SK-N-SH treated with all-trans-retinoic acid at 6 μM for 48 hours (cell line): ENCODE measurements at regions not wholly inside any gene's neighbourhood (a gene's known extent, or its start where the extent isn't known, plus 50 kb on each side); places are given as distances from the start of the nearest gene placed in this dataset.
"Not testable (repeated sequence)": the region's sequence is repeated elsewhere in the genome, so short reads cannot be mapped to it uniquely, and the experiment has no call there.

Experiments
- ATAC-seq: fragments of 200-7000 bp; cut with Tn5 transposase; 3 replicates; pipeline ENCODE4 v1.9.1; 2020; ENCODE audit warnings: mild to moderate bottlenecking, moderate library complexity
- ARNTL ChIP-seq: fragments of 450-650 bp; formaldehyde crosslinking; IDR thresholded peaks from 2 replicates; pipeline ENCODE4 v1.5.0; 2020; ENCODE audit warnings: low read depth, mild to moderate bottlenecking, moderate library complexity, borderline replicate concordance
- CREB5 ChIP-seq: fragments of 250-450 bp; sonication (Bioruptor Pico); IDR thresholded peaks from 2 replicates; pipeline ENCODE4 v1.5.1; 2020; ENCODE audit warnings: low read depth, mild to moderate bottlenecking, moderate library complexity
- CSDC2 ChIP-seq: fragments of 250-450 bp; sonication (Bioruptor Pico); IDR thresholded peaks from 2 replicates; pipeline ENCODE4 v1.5.0; 2020; ENCODE audit warnings: mild to moderate bottlenecking, moderate library complexity
- ESRRG ChIP-seq: fragments of 250-450 bp; sonication (Bioruptor Pico); IDR thresholded peaks from 2 replicates; pipeline ENCODE4 v1.6.1; 2021; ENCODE audit warnings: mild to moderate bottlenecking
- GLIS3 ChIP-seq: fragments of 250-450 bp; sonication (Bioruptor Pico); IDR thresholded peaks from 2 replicates; pipeline ENCODE4 v1.5.0; 2020; ENCODE audit warnings: mild to moderate bottlenecking, moderate library complexity
- ISL1 ChIP-seq: fragments of 250-450 bp; sonication (Bioruptor Pico); IDR thresholded peaks from 2 replicates; pipeline ENCODE4 v2.1.2; 2022; ENCODE audit warnings: mild to moderate bottlenecking, moderate library complexity
- OSR1 ChIP-seq: fragments of 250-450 bp; sonication (Bioruptor Pico); IDR thresholded peaks from 2 replicates; pipeline ENCODE4 v1.8.0; 2022; ENCODE audit warnings: moderate library complexity, mild to moderate bottlenecking, inconsistent platforms
- PPARA ChIP-seq: fragments of 250-450 bp; sonication (Bioruptor Pico); IDR thresholded peaks from 2 replicates; pipeline ENCODE4 v1.5.0; 2020; ENCODE audit warnings: mild to moderate bottlenecking, borderline replicate concordance
- RARB ChIP-seq: fragments of 250-450 bp; sonication (Bioruptor Pico); IDR thresholded peaks from 2 replicates; pipeline ENCODE4 v1.8.0; 2021; ENCODE audit warnings: mild to moderate bottlenecking, moderate library complexity
- SNAI2 ChIP-seq: fragments of 250-450 bp; sonication (Bioruptor Pico); IDR thresholded peaks from 2 replicates; pipeline ENCODE4 v1.5.0; 2020; ENCODE audit warnings: mild to moderate bottlenecking, moderate library complexity
- TCF4 ChIP-seq: fragments of 250-450 bp; sonication (Bioruptor Pico); IDR thresholded peaks from 2 replicates; pipeline ENCODE4 v1.8.0; 2021; ENCODE audit warnings: mild to moderate bottlenecking, moderate library complexity, borderline replicate concordance
- TOX ChIP-seq: fragments of 250-450 bp; sonication (Bioruptor Pico); IDR thresholded peaks from 2 replicates; pipeline ENCODE4 v1.8.0; 2021; ENCODE audit warnings: mild to moderate bottlenecking, moderate library complexity, borderline replicate concordance
- TSHZ2 ChIP-seq: fragments of 250-450 bp; sonication (Bioruptor Pico); IDR thresholded peaks from 2 replicates; pipeline ENCODE4 v1.5.0; 2020; ENCODE audit warnings: mild to moderate bottlenecking, moderate library complexity
- ZC3H10 ChIP-seq: fragments of 250-450 bp; sonication (Bioruptor Pico); IDR thresholded peaks from 2 replicates; pipeline ENCODE4 v1.5.1; 2021; ENCODE audit warnings: mild to moderate bottlenecking, moderate library complexity
- ZFP3 ChIP-seq: fragments of 250-450 bp; sonication (Bioruptor Pico); IDR thresholded peaks from 2 replicates; pipeline ENCODE4 v1.5.0; 2020; ENCODE audit warnings: mild to moderate bottlenecking, moderate library complexity
- ZFP30 ChIP-seq: fragments of 450-650 bp; formaldehyde crosslinking; IDR thresholded peaks from 2 replicates; pipeline ENCODE4 v1.5.0; 2022; ENCODE audit warnings: mild to moderate bottlenecking, moderate library complexity
- ZNF565 ChIP-seq: fragments of 450-650 bp; formaldehyde crosslinking; conservative IDR thresholded peaks from 2 replicates; pipeline ENCODE4 v1.5.0; 2020; ENCODE audit warnings: low read depth, mild to moderate bottlenecking, moderate library complexity
- ZNF70 ChIP-seq: fragments of 450-650 bp; formaldehyde crosslinking; IDR thresholded peaks from 2 replicates; pipeline ENCODE4 v1.5.0; 2020; ENCODE audit warnings: mild to moderate bottlenecking, moderate library complexity
- ZNF8 ChIP-seq: fragments of 450-650 bp; formaldehyde crosslinking; IDR thresholded peaks from 2 replicates; pipeline ENCODE4 v1.5.0; 2020; ENCODE audit warnings: mild to moderate bottlenecking, moderate library complexity
- TF ChIP-seq, protein P1 (sequence below): fragments of 250-450 bp; sonication (Bioruptor Pico); IDR thresholded peaks from 2 replicates; pipeline ENCODE4 v1.8.0; 2021; ENCODE audit warnings: low read depth, mild to moderate bottlenecking, moderate library complexity, borderline replicate concordance
- TF ChIP-seq, protein P2 (sequence below): fragments of 250-450 bp; sonication (Bioruptor Pico); IDR thresholded peaks from 2 replicates; pipeline ENCODE4 v1.8.0; 2020; ENCODE audit warnings: mild to moderate bottlenecking, moderate library complexity, borderline replicate concordance

GRCh38 chr6:103101267-103101666, 1707.8 kb downstream of the GRIK2 start:
- ATAC-seq, result no peak

DNA sequence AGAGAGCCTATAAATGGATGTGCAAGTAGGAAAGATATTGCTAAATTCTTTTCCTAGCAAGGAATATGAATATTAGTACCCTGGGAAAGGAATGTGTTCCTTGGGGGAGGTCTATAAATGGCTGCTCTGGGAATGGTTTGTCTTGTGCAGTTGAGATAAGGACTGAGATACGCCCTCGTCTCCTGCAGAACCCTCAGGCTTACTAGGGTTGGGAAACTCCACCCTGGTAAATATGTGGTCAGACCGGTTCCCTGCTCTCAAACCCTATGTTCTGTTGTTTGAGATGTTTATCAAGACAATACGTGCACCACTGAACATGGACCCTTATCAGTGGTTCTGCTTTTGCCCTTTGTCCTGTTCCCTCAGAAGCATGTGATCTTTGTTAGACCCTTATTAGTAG, 1698.9 kb downstream of the GRIK2 start:
- ATAC-seq, result not testable (repeated sequence)

More at GRCh38 chr6:103101267-103101666, 1707.8 kb downstream of the GRIK2 start:
- TF ChIP-seq ZNF8 (CRISPR knock-in tag) (no peak), CREB5 (CRISPR knock-in tag) (no peak), ZFP3 (no peak), TCF4 (no peak), OSR1 (CRISPR knock-in tag) (no peak), ZNF565 (CRISPR knock-in tag) (no peak), ZFP30 (no peak), TOX (no peak), RARB (no peak), ZC3H10 (no peak)

GRCh38 chr6:103085801-103086200, 1692.3 kb downstream of the GRIK2 start:
- ATAC-seq, result no peak
- TF ChIP-seq, protein P1, sequence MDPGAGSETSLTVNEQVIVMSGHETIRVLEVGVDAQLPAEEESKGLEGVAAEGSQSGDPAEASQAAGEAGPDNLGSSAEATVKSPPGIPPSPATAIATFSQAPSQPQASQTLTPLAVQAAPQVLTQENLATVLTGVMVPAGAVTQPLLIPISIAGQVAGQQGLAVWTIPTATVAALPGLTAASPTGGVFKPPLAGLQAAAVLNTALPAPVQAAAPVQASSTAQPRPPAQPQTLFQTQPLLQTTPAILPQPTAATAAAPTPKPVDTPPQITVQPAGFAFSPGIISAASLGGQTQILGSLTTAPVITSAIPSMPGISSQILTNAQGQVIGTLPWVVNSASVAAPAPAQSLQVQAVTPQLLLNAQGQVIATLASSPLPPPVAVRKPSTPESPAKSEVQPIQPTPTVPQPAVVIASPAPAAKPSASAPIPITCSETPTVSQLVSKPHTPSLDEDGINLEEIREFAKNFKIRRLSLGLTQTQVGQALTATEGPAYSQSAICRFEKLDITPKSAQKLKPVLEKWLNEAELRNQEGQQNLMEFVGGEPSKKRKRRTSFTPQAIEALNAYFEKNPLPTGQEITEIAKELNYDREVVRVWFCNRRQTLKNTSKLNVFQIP (CRISPR knock-in tag), result no peak
- TF ChIP-seq TSHZ2 (CRISPR knock-in tag), result no peak
- TF ChIP-seq, protein P2, sequence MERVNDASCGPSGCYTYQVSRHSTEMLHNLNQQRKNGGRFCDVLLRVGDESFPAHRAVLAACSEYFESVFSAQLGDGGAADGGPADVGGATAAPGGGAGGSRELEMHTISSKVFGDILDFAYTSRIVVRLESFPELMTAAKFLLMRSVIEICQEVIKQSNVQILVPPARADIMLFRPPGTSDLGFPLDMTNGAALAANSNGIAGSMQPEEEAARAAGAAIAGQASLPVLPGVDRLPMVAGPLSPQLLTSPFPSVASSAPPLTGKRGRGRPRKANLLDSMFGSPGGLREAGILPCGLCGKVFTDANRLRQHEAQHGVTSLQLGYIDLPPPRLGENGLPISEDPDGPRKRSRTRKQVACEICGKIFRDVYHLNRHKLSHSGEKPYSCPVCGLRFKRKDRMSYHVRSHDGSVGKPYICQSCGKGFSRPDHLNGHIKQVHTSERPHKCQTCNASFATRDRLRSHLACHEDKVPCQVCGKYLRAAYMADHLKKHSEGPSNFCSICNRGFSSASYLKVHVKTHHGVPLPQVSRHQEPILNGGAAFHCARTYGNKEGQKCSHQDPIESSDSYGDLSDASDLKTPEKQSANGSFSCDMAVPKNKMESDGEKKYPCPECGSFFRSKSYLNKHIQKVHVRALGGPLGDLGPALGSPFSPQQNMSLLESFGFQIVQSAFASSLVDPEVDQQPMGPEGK (CRISPR knock-in tag), result no peak
- no peak for TF ChIP-seq ZNF565 (CRISPR knock-in tag)
- TF ChIP-seq CSDC2, result no peak
- no peak for TF ChIP-seq GLIS3 (CRISPR knock-in tag)
- TF ChIP-seq SNAI2, result no peak
- TF ChIP-seq ZNF70, result no peak
- no peak for TF ChIP-seq ESRRG
- no peak for TF ChIP-seq ZNF8 (CRISPR knock-in tag)
- TF ChIP-seq ARNTL (CRISPR knock-in tag), result no peak
- TF ChIP-seq CREB5 (CRISPR knock-in tag), result no peak
- no peak for TF ChIP-seq ISL1 (CRISPR knock-in tag)

- TF ChIP-seq PPARA (CRISPR knock-in tag), result no peak
- no peak for TF ChIP-seq GLIS3 (CRISPR knock-in tag)
- TF ChIP-seq CREB5 (CRISPR knock-in tag), result no peak
- TF ChIP-seq TSHZ2 (CRISPR knock-in tag), result no peak
- no peak for TF ChIP-seq ZFP30
- no peak for TF ChIP-seq TOX
- ATAC-seq, result no peak
Measured at GRCh38 chr6:103081876-103082630, 1688.5 kb downstream of the GRIK2 start.
